Muscle layer of colon (tissue), 2 donors: ENCODE measurements at regions not wholly inside any gene's neighbourhood (a gene's known extent, or its start where the extent isn't known, plus 50 kb on each side); places are given as distances from the start of the nearest gene placed in this dataset.
"Not testable (repeated sequence)": the region's sequence is repeated elsewhere in the genome, so short reads cannot be mapped to it uniquely, and the experiment has no call there.

ENCODE experiments used
- H3K27ac ChIP-seq: one replicate; pipeline ENCODE4 v1.7.0; 2013; ENCODE audit warnings: low read depth, mild to moderate bottlenecking, low read length, moderate library complexity
- H3K27me3 ChIP-seq, 2 donors: one replicate each; pipeline ENCODE4 v1.7.0; 2013; ENCODE audit warnings: low read length in 2 of 2, mild to moderate bottlenecking in 2 of 2; ENCODE audit not compliant: insufficient read depth in 2 of 2, control insufficient read depth in 1 of 2
- H3K36me3 ChIP-seq: one replicate; pipeline ENCODE4 v1.7.0; 2013; ENCODE audit warnings: mild to moderate bottlenecking, low read length; ENCODE audit not compliant: insufficient read depth
- H3K4me1 ChIP-seq: one replicate; pipeline ENCODE4 v1.7.0; 2013; ENCODE audit warnings: mild to moderate bottlenecking, low read length; ENCODE audit not compliant: insufficient read depth
- H3K4me3 ChIP-seq, 2 donors: one replicate each; pipeline ENCODE4 v1.7.0; 2013; ENCODE audit warnings: low read length in 2 of 2, low read depth in 1 of 2, mild to moderate bottlenecking in 1 of 2, moderate library complexity in 1 of 2
- H3K9ac ChIP-seq: one replicate; pipeline ENCODE4 v1.7.0; 2013; ENCODE audit warnings: low read length
- H3K9me3 ChIP-seq: one replicate; pipeline ENCODE4 v1.7.0; 2013; ENCODE audit warnings: mild to moderate bottlenecking, low read length
- donor health status: abdominal sarcoma.
- donor health status: Adenocarcinoma of cecum.

DNA sequence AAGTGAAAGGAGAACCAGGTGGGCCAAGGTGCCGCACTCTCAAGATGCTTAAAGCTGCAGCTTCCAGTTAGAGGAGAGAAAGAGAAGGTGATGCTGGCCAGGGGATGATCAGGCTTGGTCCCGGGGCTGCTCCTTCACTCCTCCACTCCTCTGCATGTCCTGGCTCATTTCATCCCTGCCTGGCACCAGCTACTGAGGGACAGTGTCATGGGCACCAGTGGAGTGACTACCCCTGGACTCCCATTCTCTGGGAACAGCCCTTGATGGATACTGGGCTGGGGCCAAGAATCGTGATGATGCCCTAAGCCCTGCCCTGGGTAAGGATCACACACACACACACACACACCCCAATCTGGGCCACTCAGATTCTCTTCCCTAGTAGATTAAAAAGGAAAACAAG, 243.7 kb downstream of the UACA start:
- H3K4me1 ChIP-seq: no peaks in the 10 kb centered on the region
- no peaks in the 10 kb centered on the region for H3K36me3 ChIP-seq
- no peaks in the 10 kb centered on the region for H3K27me3 ChIP-seq
- H3K9ac ChIP-seq: no peak overlapping the region
- H3K27ac ChIP-seq: no peak overlapping the region
- no peaks in the 10 kb centered on the region for H3K9me3 ChIP-seq
- H3K4me3 ChIP-seq: no peak overlapping the region

DNA sequence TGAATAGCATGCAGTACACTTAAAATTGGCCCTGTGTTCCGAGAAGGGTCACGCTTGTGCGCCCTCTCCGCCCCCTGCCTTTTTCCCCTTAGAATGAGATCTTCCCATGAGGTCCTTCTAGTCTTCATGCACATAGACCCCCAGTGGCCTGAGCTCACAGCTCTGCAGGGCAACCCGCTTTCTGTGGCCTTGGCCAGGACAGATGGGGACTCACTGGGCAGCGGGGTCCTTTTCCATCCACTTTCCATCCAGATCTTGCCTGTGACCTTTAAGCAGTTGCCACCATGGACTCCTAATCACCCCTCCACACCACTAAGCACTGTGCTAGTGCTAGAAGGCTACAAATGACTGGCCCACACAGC, 244.4 kb downstream of the UACA start:
- no peak overlapping the region for H3K4me3 ChIP-seq
- no peaks in the 10 kb centered on the region for H3K4me1 ChIP-seq
- no peaks in the 10 kb centered on the region for H3K9me3 ChIP-seq
- no peak overlapping the region for H3K27ac ChIP-seq
- H3K36me3 ChIP-seq: no peaks in the 10 kb centered on the region
- no peaks in the 10 kb centered on the region for H3K27me3 ChIP-seq
- no peak overlapping the region for H3K9ac ChIP-seq

DNA sequence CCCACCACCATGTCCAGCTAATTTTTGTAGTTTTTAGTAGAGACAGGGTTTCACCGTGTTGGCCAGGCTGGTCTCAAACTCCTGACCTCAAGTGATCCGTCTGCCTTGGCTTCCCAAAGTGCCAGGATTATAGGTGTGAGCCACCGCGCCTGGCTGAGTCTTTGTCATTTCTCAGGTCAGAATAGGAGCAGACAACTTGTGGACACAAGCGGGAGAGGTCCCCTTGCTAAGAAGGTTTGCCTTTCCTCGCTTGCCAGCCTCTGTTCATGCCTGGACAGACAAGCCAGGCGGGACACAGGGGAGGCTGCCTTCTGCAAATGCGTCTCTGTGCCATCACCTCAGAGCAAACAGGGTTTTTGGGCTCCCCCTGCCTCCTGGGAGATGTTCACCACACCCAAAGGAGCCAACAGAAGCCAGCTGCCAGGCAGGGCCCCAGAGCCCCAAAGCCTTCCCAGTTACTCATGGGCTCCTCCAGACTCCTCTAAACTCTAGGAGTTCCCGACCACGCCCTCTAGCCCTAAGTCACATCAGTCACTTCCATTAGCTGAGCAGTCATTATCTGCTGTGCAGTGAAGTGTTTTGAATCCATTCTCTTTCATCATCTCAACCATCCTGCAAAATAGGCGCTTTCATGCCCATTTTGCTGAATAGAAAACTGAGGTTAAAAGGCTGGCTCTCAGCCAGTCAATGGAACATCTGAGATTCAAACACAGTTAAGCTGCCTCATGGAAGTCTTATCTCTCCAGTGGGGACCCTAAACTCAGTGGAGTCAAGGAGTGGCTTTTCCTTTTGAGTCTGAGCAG, 245.0 kb downstream of the UACA start:
- Histone ChIP-seq H3K9me3 (no peaks in the 10 kb centered on the region), H3K4me1 (no peaks in the 10 kb centered on the region), H3K27me3 (no peaks in the 10 kb centered on the region), H3K36me3 (no peaks in the 10 kb centered on the region), H3K9ac (no peak overlapping the region), H3K4me3 (no peak overlapping the region), H3K27ac (no peak overlapping the region)

DNA sequence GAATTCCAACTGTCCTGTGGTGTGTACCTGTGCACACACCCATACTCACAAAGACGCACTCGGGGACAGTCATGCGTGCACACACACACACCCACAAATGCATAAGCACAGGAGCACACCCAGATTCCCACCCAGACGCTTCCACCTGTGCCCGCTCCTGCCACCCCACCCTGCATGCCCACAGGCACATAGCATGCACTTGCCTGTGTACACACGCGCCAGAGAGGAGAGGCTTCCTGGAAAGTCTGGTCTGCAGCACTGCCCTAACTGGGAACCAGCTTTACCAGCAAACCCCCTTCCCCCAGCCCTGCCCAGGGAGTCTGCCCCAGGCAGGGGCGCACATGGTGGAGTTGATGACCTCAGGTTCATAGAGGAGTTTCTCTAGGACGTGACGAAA, 246.2 kb downstream of the UACA start:
- Histone ChIP-seq H3K9me3 (no peaks in the 10 kb centered on the region), H3K36me3 (no peaks in the 10 kb centered on the region), H3K4me3 (no peak overlapping the region), H3K4me1 (no peaks in the 10 kb centered on the region), H3K27me3 (no peaks in the 10 kb centered on the region), H3K27ac (no peak overlapping the region), H3K9ac (no peak overlapping the region)

DNA sequence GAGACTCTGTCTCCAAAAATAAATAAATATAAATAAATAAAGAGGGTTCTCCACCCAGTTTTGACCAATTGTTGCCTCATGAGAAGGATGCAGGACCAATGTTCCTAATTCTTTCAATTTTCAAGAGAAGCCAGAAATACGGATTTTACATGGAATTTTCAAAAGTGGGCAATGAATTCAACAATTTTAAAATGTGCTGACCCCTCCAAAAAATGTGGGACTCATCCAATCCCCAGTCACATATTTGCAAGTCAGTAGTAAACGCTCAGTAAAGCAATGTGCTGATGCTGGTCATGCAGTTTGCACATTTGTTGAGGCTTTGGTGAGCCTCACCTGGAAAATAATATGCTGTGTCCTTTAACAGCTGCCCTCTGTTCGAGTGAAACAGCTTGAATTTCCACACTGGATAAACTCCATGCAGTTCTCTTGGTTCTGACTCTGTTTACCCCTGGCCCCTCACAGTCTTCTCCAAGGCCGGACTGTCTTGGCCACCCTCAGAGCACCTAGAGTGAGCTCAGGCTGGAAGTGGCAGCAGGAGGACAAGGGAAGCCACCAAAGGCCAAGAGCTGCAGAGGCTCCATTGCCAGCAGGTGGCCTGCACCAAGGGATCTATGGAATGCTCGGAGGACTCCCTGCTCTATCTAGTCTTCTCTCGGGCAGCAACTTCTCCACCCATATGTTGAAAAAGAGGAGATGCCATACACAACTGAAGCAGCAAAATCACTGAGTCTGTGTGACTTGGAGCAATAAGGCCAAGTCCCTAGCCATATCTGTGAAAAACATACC, 246.8 kb downstream of the UACA start:
- no peaks in the 10 kb centered on the region for H3K9me3 ChIP-seq
- no peak overlapping the region for H3K27ac ChIP-seq
- no peaks in the 10 kb centered on the region for H3K4me1 ChIP-seq
- H3K36me3 ChIP-seq: no peaks in the 10 kb centered on the region
- H3K9ac ChIP-seq: no peak overlapping the region
- H3K4me3 ChIP-seq: no peak overlapping the region
- no peaks in the 10 kb centered on the region for H3K27me3 ChIP-seq

DNA sequence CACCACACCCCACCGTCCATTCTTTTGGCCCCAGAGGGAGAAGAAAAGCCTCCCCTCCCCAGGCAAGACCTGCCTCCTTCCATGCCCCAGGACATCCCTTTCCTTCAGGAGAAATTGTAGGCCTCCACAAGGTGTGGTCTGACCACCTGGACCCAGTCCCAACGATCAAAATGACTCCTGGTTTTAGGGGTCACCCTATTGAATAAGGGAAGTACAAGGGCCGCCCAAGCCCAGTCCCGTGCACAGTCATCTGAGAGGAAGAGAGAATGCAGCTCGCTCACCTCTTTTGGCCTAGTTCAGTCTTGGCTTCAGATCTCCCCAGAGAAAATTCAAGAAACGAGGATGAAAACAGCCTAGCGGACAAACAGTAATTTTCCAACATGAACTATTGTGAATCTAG, 249.1 kb downstream of the UACA start:
- H3K27me3 ChIP-seq: no peaks in the 10 kb centered on the region
- H3K4me1 ChIP-seq: no peaks in the 10 kb centered on the region
- H3K27ac ChIP-seq: no peak overlapping the region
- H3K9me3 ChIP-seq: no peaks in the 10 kb centered on the region
- H3K4me3 ChIP-seq: no peak overlapping the region
- no peak overlapping the region for H3K9ac ChIP-seq
- no peaks in the 10 kb centered on the region for H3K36me3 ChIP-seq

DNA sequence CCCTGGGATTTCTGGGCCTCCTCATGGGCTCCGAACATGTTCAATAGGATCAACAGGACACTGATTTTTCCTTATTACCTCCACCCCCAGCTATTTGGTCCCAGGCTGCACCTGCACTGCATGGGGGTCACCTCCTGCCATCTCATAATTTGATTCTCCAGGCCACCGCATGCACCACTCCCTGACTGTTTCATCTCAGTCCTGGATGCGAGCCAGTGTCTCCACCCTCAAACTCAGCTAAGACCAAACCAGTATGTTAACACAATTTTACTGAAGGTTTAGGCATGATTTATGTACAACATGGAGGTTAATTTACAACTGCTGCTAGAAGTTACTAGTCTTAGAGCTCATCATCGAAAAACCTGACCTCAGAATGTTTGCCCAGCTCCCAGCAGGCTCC, 249.5 kb downstream of the UACA start:
- H3K36me3 ChIP-seq: no peaks in the 10 kb centered on the region
- no peak overlapping the region for H3K9ac ChIP-seq
- H3K4me1 ChIP-seq: no peaks in the 10 kb centered on the region
- H3K27ac ChIP-seq: no peak overlapping the region
- no peaks in the 10 kb centered on the region for H3K27me3 ChIP-seq
- H3K4me3 ChIP-seq: no peak overlapping the region
- no peaks in the 10 kb centered on the region for H3K9me3 ChIP-seq

DNA sequence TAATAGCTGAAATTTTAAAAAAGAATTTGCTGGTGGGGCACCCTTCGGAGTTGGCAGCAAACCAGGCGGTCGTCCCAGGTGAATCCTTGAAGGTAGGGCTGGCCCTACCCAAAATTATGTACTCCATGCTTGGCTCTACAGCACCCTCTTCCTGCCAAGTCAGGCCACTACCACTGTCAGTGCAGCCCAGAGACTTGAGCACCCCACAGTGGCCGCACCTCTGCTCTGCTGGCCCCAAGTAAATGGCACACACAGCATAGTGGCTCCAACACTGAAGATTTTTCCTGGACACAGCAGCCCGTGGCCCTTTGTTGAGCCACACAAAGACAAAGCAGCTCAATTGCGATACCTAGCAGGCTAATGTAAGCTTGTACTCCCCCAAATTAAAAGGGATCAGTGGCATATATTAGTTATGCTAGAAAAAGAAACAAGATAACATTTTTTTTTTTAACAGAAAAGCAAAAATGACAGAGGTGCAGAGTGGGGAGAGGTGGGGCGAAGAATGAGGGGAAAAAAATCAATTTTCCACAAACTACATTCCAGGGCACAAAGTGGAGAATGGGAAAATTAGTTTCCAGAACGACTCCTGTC, 250.5 kb downstream of the UACA start:
- Histone ChIP-seq H3K27ac (no peak overlapping the region), H3K27me3 (no peaks in the 10 kb centered on the region), H3K9me3 (no peaks in the 10 kb centered on the region), H3K9ac (no peak overlapping the region), H3K4me1 (no peaks in the 10 kb centered on the region), H3K4me3 (no peak overlapping the region), H3K36me3 (no peaks in the 10 kb centered on the region)

DNA sequence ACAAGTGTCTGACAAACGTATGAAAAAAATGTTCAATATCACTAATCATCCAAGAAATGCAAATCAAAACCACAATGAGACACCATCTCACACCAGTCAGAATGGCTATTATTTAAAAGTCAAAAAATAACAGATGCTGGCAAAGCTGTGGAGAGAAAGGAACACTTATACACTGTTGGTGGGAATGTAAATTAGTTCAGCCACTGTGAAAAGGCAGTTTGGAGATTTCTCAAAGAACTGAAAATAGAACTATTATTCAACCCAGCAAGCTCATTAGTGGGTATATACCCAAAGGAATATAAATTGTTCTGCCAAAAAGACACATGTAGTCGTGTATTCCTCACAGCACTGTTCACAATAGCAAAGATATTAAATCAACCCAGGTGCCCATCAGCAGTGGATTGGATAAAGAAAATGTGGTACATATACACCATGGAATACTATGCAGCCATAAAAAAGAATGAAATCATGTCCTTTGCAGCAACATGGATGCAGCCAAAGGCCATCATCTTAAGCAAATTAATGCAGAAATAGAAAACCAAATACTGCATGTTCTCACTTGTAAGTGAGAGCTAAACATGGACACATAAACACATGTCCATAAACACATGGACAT, 251.3 kb downstream of the UACA start:
- not testable (repeated sequence) for H3K9me3 ChIP-seq, H3K27me3 ChIP-seq, H3K27ac ChIP-seq, H3K4me1 ChIP-seq, H3K4me3 ChIP-seq, H3K36me3 ChIP-seq, H3K9ac ChIP-seq

DNA sequence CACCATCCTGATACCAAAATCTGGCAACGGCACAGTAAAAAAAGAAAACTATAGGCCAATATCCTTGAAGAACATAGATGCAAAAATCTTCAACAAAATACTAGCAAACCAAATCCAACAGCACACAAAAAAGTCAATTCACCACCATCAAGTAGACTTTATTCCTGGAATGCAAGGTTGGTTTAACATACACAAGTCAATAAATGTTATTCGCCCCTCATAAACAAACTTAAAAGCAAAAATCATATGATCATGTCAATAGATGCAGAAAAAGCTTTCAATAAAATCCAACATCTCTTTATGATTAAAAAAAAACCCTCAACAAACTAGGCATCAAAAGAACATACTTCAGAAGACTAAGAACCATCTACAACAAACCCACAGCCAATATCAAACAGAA, 252.9 kb downstream of the UACA start:
- Histone ChIP-seq H3K27ac (no peak overlapping the region), H3K9me3 (no peaks in the 10 kb centered on the region), H3K4me3 (no peak overlapping the region), H3K9ac (no peak overlapping the region), H3K27me3 (no peaks in the 10 kb centered on the region), H3K4me1 (peaks cover 12% of the 10 kb centered on the region), H3K36me3 (no peaks in the 10 kb centered on the region)

DNA sequence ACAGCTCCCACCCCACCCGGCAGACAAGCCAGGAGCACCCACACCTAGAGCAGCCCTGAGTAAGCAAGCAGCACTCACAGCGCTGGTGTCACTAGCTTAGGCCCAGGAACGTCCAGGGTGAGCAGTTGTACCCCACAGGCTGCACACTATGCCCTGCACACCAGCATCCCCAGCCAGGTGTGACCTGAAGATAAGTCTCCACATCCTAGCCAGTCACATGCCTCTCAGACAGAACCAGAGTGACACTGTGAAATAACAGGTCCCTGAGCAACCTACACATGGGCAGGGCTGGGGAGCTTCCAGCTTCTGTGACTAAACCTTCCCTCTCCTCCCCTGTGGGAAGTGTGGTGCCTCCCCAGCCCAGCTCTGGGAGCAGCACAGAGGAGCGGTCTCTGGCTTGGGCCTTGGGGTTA, 253.6 kb downstream of the UACA start:
- Histone ChIP-seq H3K27ac (no peak overlapping the region), H3K36me3 (no peaks in the 10 kb centered on the region), H3K4me1 (peaks cover 19% of the 10 kb centered on the region), H3K27me3 (no peaks in the 10 kb centered on the region), H3K9ac (no peak overlapping the region), H3K4me3 (no peak overlapping the region), H3K9me3 (no peaks in the 10 kb centered on the region)
